Mucosa of descending colon (tissue), 3 donors: ENCODE measurements at regions not wholly inside any gene's neighbourhood (a gene's known extent, or its start where the extent isn't known, plus 50 kb on each side); places are given as distances from the start of the nearest gene placed in this dataset.
"Not testable (repeated sequence)": the region's sequence is repeated elsewhere in the genome, so short reads cannot be mapped to it uniquely, and the experiment has no call there.

Experiments used
- ATAC-seq: fragments of 200-7000 bp; cut with Tn5 transposase; one replicate; pipeline ENCODE4 v1.9.1; 2020; ENCODE audit warnings: mild to moderate bottlenecking, moderate library complexity
- DNase-seq, 3 donors: peaks; one replicate each; pipeline ENCODE4 v3.0.0-alpha.2; 2020
- H3K36me3 ChIP-seq: fragments of 200-600 bp; one replicate; pipeline ENCODE4 v1.8.0; 2021; ENCODE audit warnings: low read depth, mild to moderate bottlenecking
- H3K4me1 ChIP-seq: fragments of 200-600 bp; one replicate; pipeline ENCODE4 v1.8.0; 2021; ENCODE audit warnings: low read depth, mild to moderate bottlenecking
- H3K4me3 ChIP-seq: fragments of 200-600 bp; one replicate; pipeline ENCODE4 v1.8.0; 2021; ENCODE audit warnings: mild to moderate bottlenecking
- H3K9me3 ChIP-seq: fragments of 200-600 bp; one replicate; pipeline ENCODE4 v1.8.0; 2021; ENCODE audit warnings: mild to moderate bottlenecking
- CTCF ChIP-seq: fragments of 200-600 bp; IDR thresholded peaks from one replicate; pipeline ENCODE4 v1.8.0; 2022; ENCODE audit warnings: antibody characterized with exemption, mild to moderate bottlenecking
- intact Hi-C, 2 donors: fragments of 100-400 bp; cut with DNase I in 1 of 2; cut with micrococcal nuclease in 1 of 2; formaldehyde crosslinking; loops; one replicate each; pipeline versions ENCODE4 v1.11.0 to v1.11.1; 2022; cut with DNase I, micrococcal nuclease
- donor health status: DM: no; HTN: no; CAD: no; lungs with moderate emphysema.
- donor health status: DM: no; HTN: no; CAD: no.
- donor health status: DM: no; HTN: yes; CAD: no.

- no peaks in the 10 kb centered on the region for H3K36me3 ChIP-seq
- ATAC-seq (no peak), DNase-seq (no peak)
- intact Hi-C loops = no loop called here
- no peak overlapping the region for H3K4me3 ChIP-seq
- no peaks in the 10 kb centered on the region for H3K4me1 ChIP-seq
- no peaks in the 10 kb centered on the region for H3K9me3 ChIP-seq
- no peak for TF ChIP-seq CTCF
Measured at GRCh38 chr2:48043746-48044145, 137.4 kb upstream of the FBXO11 start.

- H3K9me3 ChIP-seq = no peaks in the 10 kb centered on the region
- H3K4me3 ChIP-seq = no peak overlapping the region
- DNase-seq (no peak), ATAC-seq (no peak)
- no peaks in the 10 kb centered on the region for H3K36me3 ChIP-seq
- intact Hi-C loops = no loop called here
- H3K4me1 ChIP-seq = no peaks in the 10 kb centered on the region
- no peak for TF ChIP-seq CTCF
Measured at GRCh38 chr2:48045613-48046012, 139.3 kb upstream of the FBXO11 start.

- intact Hi-C loops = no loop called here
- no peak for TF ChIP-seq CTCF
- DNase-seq = no peak
- H3K36me3 ChIP-seq = no peaks in the 10 kb centered on the region
- no peaks in the 10 kb centered on the region for H3K4me1 ChIP-seq
- no peak for ATAC-seq
- H3K4me3 ChIP-seq = no peak overlapping the region
- H3K9me3 ChIP-seq = no peaks in the 10 kb centered on the region
Measured at GRCh38 chr2:48048476-48049171, 142.3 kb upstream of the FBXO11 start.

GRCh38 chr2:48049371-48049770 is 143.1 kb upstream of the FBXO11 start:
- no peaks in the 10 kb centered on the region for H3K9me3 ChIP-seq
- ATAC-seq (no peak), DNase-seq (no peak)
- no peaks in the 10 kb centered on the region for H3K36me3 ChIP-seq
- intact Hi-C loops = no loop called here
- H3K4me3 ChIP-seq = no peak overlapping the region
- H3K4me1 ChIP-seq = no peaks in the 10 kb centered on the region
- TF ChIP-seq CTCF = no peak

- no peak for DNase-seq
- TF ChIP-seq CTCF = no peak
- no peaks in the 10 kb centered on the region for H3K36me3 ChIP-seq
- no peak for ATAC-seq
- H3K4me3 ChIP-seq = no peak overlapping the region
- no peaks in the 10 kb centered on the region for H3K4me1 ChIP-seq
- intact Hi-C loops = no loop called here
- H3K9me3 ChIP-seq = no peaks in the 10 kb centered on the region
Measured at GRCh38 chr2:48050711-48051110, 144.4 kb upstream of the FBXO11 start.

GRCh38 chr2:48059975-48060374 is 153.7 kb upstream of the FBXO11 start:
- no peaks in the 10 kb centered on the region for H3K4me1 ChIP-seq
- no peak for TF ChIP-seq CTCF
- intact Hi-C loops = no loop called here
- no peaks in the 10 kb centered on the region for H3K9me3 ChIP-seq
- DNase-seq (no peak), ATAC-seq (no peak)
- no peak overlapping the region for H3K4me3 ChIP-seq
- no peaks in the 10 kb centered on the region for H3K36me3 ChIP-seq

GRCh38 chr2:48061656-48062055 is 155.4 kb upstream of the FBXO11 start:
- H3K36me3 ChIP-seq, DNase-seq, H3K4me1 ChIP-seq, intact Hi-C loops, ATAC-seq, H3K9me3 ChIP-seq, H3K4me3 ChIP-seq: not testable (repeated sequence)
